ENCODE measurements at regions not wholly inside any gene's neighbourhood (a gene's known extent, or its start where the extent isn't known, plus 50 kb on each side); places are given as distances from the start of the nearest gene placed in this dataset.

GRCh38 chr2:239642406-239643004, 241.7 kb upstream of the HDAC4 start:
- TF ChIP-seq CTCF (IDR thresholded peaks at IDR 0.05) (no peak), EZH2 (IDR thresholded peaks at IDR 0.05) (no peak), EZH2phosphoT487 (IDR thresholded peaks at IDR 0.05) (no peak)

All from neural progenitor cell (in vitro differentiated cells).